ENCODE measurements at regions not wholly inside any gene's neighbourhood (a gene's known extent, or its start where the extent isn't known, plus 50 kb on each side); places are given as distances from the start of the nearest gene placed in this dataset.
"Not testable (repeated sequence)": the region's sequence is repeated elsewhere in the genome, so short reads cannot be mapped to it uniquely, and the experiment has no call there.

DNA sequence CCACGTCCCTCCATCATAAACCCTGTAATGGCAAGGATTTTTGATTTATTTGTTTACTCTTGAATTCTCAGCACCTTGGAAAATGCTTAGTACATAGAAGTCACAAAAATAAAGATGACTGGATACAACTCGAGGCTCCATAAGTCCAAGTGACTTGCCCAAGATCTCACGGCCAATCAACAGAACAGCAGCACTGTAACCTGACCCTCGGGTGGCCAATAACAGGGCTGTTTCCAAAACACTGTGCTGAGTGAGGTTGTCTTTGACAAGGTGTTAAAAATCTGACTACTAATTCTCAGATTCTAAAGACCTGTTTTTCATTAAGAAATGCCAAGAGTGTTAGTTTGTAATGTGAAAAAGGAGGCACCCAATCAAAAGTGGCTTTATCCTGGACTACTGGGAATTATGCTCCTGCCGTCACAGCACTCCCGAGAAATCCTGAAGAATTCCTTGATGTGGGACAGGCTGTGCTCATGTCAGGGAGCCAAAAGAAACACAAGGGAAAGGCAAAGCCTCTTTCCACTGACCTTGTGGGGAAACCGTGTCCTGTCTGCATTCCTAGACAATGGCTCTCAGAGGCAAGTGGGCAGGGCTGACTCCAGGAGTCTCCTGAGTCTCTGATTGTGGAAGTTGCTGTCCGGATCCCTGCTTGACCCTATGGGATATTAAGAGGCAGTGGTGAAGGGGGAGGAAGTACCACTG is 204.7 kb upstream of the PELI2 start:
- no peak for DNase-seq (ENCODE audit: low spot score)
- Mint-ChIP-seq H3K36me3 (ENCODE audit: low read depth) (no peaks in the 10 kb centered on the region), H3K27ac (no peak overlapping the region), H3K4me3 (no peak overlapping the region), H3K9me3 (no peaks in the 10 kb centered on the region), H3K27me3 (ENCODE audit: low read depth) (no peaks in the 10 kb centered on the region), H3K4me1 (ENCODE audit: low read depth) (no peaks in the 10 kb centered on the region)

DNA sequence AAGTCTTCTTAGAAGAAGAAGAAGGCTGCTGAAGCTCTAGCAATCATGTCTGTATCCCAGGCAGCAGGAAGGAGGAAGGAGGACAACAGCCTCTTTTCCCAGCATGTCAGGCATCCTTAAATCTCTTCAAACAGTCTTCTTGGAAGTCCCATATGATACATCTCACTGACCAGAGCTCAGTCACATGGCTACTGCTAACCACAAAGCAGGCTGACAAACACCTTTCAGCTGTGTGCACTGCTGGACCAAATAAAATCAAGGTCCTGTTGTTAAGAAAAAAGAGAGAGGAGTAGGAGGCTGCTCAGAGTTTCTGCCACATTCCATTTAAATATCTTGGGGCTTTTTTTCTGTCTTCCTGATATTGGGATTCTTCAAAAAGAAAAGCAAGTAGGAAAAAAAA is 203.4 kb upstream of the PELI2 start:
- H3K27me3 Mint-ChIP-seq (ENCODE audit: low read depth), result no peaks in the 10 kb centered on the region
- H3K36me3 Mint-ChIP-seq (ENCODE audit: low read depth), result no peaks in the 10 kb centered on the region
- no peak overlapping the region for H3K4me3 Mint-ChIP-seq
- DNase-seq (ENCODE audit: low spot score), result no peak
- H3K9me3 Mint-ChIP-seq, result no peaks in the 10 kb centered on the region
- no peak overlapping the region for H3K27ac Mint-ChIP-seq
- H3K4me1 Mint-ChIP-seq (ENCODE audit: low read depth), result no peaks in the 10 kb centered on the region

GRCh38 chr14:55915456-55915855 is 202.8 kb upstream of the PELI2 start:
- no peaks in the 10 kb centered on the region for H3K4me1 Mint-ChIP-seq (ENCODE audit: low read depth)
- DNase-seq (ENCODE audit: low spot score), result no peak
- H3K27me3 Mint-ChIP-seq (ENCODE audit: low read depth), result no peaks in the 10 kb centered on the region
- H3K36me3 Mint-ChIP-seq (ENCODE audit: low read depth), result no peaks in the 10 kb centered on the region
- no peaks in the 10 kb centered on the region for H3K9me3 Mint-ChIP-seq
- H3K27ac Mint-ChIP-seq, result no peak overlapping the region
- no peak overlapping the region for H3K4me3 Mint-ChIP-seq

DNA sequence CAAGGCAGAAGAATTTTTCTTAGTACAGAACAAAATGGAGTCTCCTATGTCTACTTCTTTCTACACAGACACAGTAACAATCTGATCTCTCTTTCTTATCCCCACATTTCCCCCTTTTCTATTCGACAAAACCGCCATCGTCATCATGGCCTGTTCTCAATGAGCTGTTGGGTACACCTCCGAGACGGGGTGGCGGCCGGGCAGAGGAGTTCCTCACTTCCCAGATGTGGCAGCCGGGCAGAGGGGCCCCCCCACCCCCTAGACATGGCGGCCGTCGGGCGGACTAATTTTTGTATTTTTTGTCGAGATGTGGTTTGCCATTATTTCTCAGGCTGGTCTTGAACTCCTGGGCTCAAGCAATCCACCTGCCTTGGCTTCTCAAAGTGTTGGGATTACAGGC is 198.4 kb upstream of the PELI2 start:
- not testable (repeated sequence) for H3K4me3 Mint-ChIP-seq; H3K27ac Mint-ChIP-seq; H3K36me3 Mint-ChIP-seq (ENCODE audit: low read depth); H3K27me3 Mint-ChIP-seq (ENCODE audit: low read depth); H3K9me3 Mint-ChIP-seq; H3K4me1 Mint-ChIP-seq (ENCODE audit: low read depth); DNase-seq (ENCODE audit: low spot score)

- no peaks in the 10 kb centered on the region for H3K4me1 Mint-ChIP-seq (ENCODE audit: low read depth)
- H3K4me3 Mint-ChIP-seq, result no peak overlapping the region
- H3K36me3 Mint-ChIP-seq (ENCODE audit: low read depth), result no peaks in the 10 kb centered on the region
- no peaks in the 10 kb centered on the region for H3K9me3 Mint-ChIP-seq
- no peak for DNase-seq (ENCODE audit: low spot score)
- peaks cover 2% of the 10 kb centered on the region for H3K27me3 Mint-ChIP-seq (ENCODE audit: low read depth)
- H3K27ac Mint-ChIP-seq, result no peak overlapping the region
Observed at GRCh38 chr14:55921511-55921910, 196.7 kb upstream of the PELI2 start.

GRCh38 chr14:55926007-55926406 is 192.2 kb upstream of the PELI2 start:
- Mint-ChIP-seq H3K27me3 (ENCODE audit: low read depth) (peaks cover 7% of the 10 kb centered on the region), H3K27ac (no peak overlapping the region), H3K4me3 (no peak overlapping the region), H3K4me1 (ENCODE audit: low read depth) (no peaks in the 10 kb centered on the region), H3K9me3 (no peaks in the 10 kb centered on the region), H3K36me3 (ENCODE audit: low read depth) (no peaks in the 10 kb centered on the region)
- no peak for DNase-seq (ENCODE audit: low spot score)

DNA sequence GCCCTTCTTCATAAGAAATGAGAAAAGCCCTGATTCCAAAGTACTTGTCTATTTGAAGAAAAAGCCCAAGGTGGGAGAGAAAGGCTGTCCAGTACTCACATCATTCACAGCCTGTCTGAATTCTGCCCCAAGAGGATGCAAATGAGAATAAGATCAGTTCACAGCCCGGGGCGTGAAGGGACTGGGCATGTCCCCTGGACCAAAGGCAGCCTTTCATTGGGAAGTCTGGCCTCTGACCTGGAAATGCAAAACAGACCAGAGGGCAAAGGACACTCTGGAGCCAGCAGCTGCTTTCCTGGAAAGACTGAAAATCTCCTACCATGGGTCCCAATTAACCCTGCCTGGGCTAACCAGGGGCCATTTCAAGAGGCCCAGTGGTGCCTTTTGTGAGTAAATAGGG is 191.2 kb upstream of the PELI2 start:
- no peak overlapping the region for H3K4me3 Mint-ChIP-seq
- H3K27me3 Mint-ChIP-seq (ENCODE audit: low read depth), result peaks cover 10% of the 10 kb centered on the region
- no peaks in the 10 kb centered on the region for H3K9me3 Mint-ChIP-seq

GRCh38 chr14:55928276-55928675 is 189.9 kb upstream of the PELI2 start:
- H3K4me1 Mint-ChIP-seq (ENCODE audit: low read depth), result no peaks in the 10 kb centered on the region
- no peaks in the 10 kb centered on the region for H3K36me3 Mint-ChIP-seq (ENCODE audit: low read depth)
- H3K27ac Mint-ChIP-seq, result no peak overlapping the region
- peaks cover 10% of the 10 kb centered on the region for H3K27me3 Mint-ChIP-seq (ENCODE audit: low read depth)
- H3K9me3 Mint-ChIP-seq, result no peaks in the 10 kb centered on the region
- no peak for DNase-seq (ENCODE audit: low spot score)
- no peak overlapping the region for H3K4me3 Mint-ChIP-seq

More for the DNA sequence above, 191.2 kb upstream of the PELI2 start:
- no peak for DNase-seq (ENCODE audit: low spot score)
- H3K36me3 Mint-ChIP-seq (ENCODE audit: low read depth), result no peaks in the 10 kb centered on the region
- no peaks in the 10 kb centered on the region for H3K4me1 Mint-ChIP-seq (ENCODE audit: low read depth)
- H3K27ac Mint-ChIP-seq, result no peak overlapping the region

GRCh38 chr14:55929136-55929535 is 189.1 kb upstream of the PELI2 start:
- no peaks in the 10 kb centered on the region for H3K9me3 Mint-ChIP-seq
- H3K27me3 Mint-ChIP-seq (ENCODE audit: low read depth), result peaks cover 7% of the 10 kb centered on the region
- H3K4me1 Mint-ChIP-seq (ENCODE audit: low read depth), result no peaks in the 10 kb centered on the region
- H3K27ac Mint-ChIP-seq, result no peak overlapping the region
- no peak overlapping the region for H3K4me3 Mint-ChIP-seq
- H3K36me3 Mint-ChIP-seq (ENCODE audit: low read depth), result no peaks in the 10 kb centered on the region
- DNase-seq (ENCODE audit: low spot score), result no peak

DNA sequence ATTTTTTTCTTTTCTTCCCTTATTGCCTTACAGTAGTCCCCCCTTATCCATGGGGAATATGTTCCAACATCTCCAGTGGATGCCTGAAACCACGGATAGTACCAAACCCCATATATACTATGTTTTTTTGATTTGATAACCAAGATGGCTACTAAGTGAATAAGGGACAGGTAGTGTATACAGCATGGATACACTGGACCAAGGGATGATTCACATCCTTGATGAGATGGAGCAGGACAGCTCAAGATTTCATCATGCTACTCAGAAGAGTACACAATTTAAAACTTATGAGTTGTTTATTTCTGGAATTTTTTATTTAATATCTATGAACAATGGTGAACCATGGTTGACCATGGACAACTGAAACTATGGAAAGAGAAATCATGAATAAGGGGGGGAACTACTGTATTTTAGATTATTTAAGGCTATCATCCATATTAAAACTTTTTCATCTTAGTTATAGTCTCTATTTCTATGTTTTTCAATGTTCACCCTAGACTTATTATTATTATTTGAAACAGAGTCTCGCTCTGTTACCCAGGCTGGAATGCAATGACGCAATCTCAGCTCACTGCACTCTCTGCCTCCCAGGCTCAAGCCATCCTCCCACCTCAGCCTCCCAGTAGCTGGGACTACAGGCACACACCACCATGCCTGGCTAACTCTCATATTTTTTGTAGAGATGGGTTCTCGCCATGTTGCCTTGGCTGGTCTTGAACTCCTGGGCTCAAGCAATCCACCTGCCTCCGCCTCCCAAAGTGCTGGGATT is 188.0 kb upstream of the PELI2 start:
- Mint-ChIP-seq H3K9me3 (no peaks in the 10 kb centered on the region), H3K4me3 (no peak overlapping the region), H3K27ac (no peak overlapping the region), H3K27me3 (ENCODE audit: low read depth) (peaks cover 7% of the 10 kb centered on the region), H3K36me3 (ENCODE audit: low read depth) (no peaks in the 10 kb centered on the region), H3K4me1 (ENCODE audit: low read depth) (no peaks in the 10 kb centered on the region)
- DNase-seq (ENCODE audit: low spot score), result no peak

DNA sequence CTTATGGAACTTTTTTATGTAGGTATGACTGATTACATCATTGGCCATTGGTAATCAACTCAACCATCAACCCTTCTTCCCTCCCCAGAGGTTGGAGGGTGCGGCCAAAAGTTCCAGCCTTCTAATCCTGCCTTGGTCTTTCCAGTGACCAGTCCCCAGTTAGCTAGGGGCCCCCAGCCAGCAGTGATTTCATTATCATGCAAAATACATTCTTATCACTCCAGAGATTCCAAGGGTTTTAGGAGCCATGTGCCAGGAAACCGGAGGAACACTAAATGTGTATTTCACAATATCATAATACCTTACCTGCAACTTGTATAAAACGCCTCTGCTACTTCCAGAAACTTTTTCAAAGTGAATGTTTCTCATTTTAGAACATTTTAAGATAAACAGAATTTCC is 181.5 kb upstream of the PELI2 start:
- Mint-ChIP-seq H3K27me3 (ENCODE audit: low read depth) (no peaks in the 10 kb centered on the region), H3K9me3 (no peaks in the 10 kb centered on the region), H3K27ac (no peak overlapping the region), H3K4me3 (no peak overlapping the region), H3K36me3 (ENCODE audit: low read depth) (no peaks in the 10 kb centered on the region), H3K4me1 (ENCODE audit: low read depth) (no peaks in the 10 kb centered on the region)
- no peak for DNase-seq (ENCODE audit: low spot score)

- DNase-seq (ENCODE audit: low spot score), result no peak
- no peaks in the 10 kb centered on the region for H3K4me1 Mint-ChIP-seq (ENCODE audit: low read depth)
- H3K27me3 Mint-ChIP-seq (ENCODE audit: low read depth), result no peaks in the 10 kb centered on the region
- H3K9me3 Mint-ChIP-seq, result no peaks in the 10 kb centered on the region
- H3K36me3 Mint-ChIP-seq (ENCODE audit: low read depth), result no peaks in the 10 kb centered on the region
- H3K4me3 Mint-ChIP-seq, result no peak overlapping the region
- no peak overlapping the region for H3K27ac Mint-ChIP-seq
Observed at GRCh38 chr14:55938249-55938791, 179.9 kb upstream of the PELI2 start.

- DNase-seq (ENCODE audit: low spot score), result no peak
- no peaks in the 10 kb centered on the region for H3K9me3 Mint-ChIP-seq
- no peaks in the 10 kb centered on the region for H3K36me3 Mint-ChIP-seq (ENCODE audit: low read depth)
- no peaks in the 10 kb centered on the region for H3K27me3 Mint-ChIP-seq (ENCODE audit: low read depth)
- H3K27ac Mint-ChIP-seq, result no peak overlapping the region
- no peak overlapping the region for H3K4me3 Mint-ChIP-seq
- H3K4me1 Mint-ChIP-seq (ENCODE audit: low read depth), result no peaks in the 10 kb centered on the region
Observed at GRCh38 chr14:55942076-55942654, 176.0 kb upstream of the PELI2 start.

- Mint-ChIP-seq H3K27me3 (ENCODE audit: low read depth) (no peaks in the 10 kb centered on the region), H3K36me3 (ENCODE audit: low read depth) (no peaks in the 10 kb centered on the region), H3K9me3 (no peaks in the 10 kb centered on the region), H3K27ac (no peak overlapping the region), H3K4me1 (ENCODE audit: low read depth) (no peaks in the 10 kb centered on the region), H3K4me3 (no peak overlapping the region)
- no peak for DNase-seq (ENCODE audit: low spot score)
Observed at GRCh38 chr14:55942826-55943225, 175.4 kb upstream of the PELI2 start.

All from T-helper 2 cell treated with Interferon-gamma antibody and Interleukin-4, amounts not matched to agents 5 μg/mL and 100 μg/mL, for 36 hours (primary cell).